ENCODE measurements at regions not wholly inside any gene's neighbourhood (a gene's known extent, or its start where the extent isn't known, plus 50 kb on each side); places are given as distances from the start of the nearest gene placed in this dataset.

GRCh38 chr2:57878866-57879210 is 167.8 kb upstream of the VRK2 start:
- no TSS peak for BruUV-seq (replicated peaks)
- ATAC-seq (no peak), DNase-seq (ENCODE audit: low spot score) (no peak), FAIRE-seq (no peak)
- H3K9me3 ChIP-seq (ENCODE audit: low read length), result no peaks in the 10 kb centered on the region
- no peaks in the 10 kb centered on the region for H3K79me2 ChIP-seq (ENCODE audit: insufficient read depth, low read length)
- WGBS (ENCODE audit: low lambda C conversion rate), result 31% methylated on average over 2 of the region's 2 CpGs
- no peak overlapping the region for H2AFZ ChIP-seq (ENCODE audit: low read length)
- no peak overlapping the region for H3K4me3 ChIP-seq (replicated peaks in 1 of 3; ENCODE audit: insufficient read depth in 1 of 3, low read depth in 2 of 3, low read length in 3 of 3)
- H3K4me1 ChIP-seq (ENCODE audit: insufficient read depth, low read length), result peaks cover 13% of the 10 kb centered on the region
- no peak overlapping the region for H3K9ac ChIP-seq (ENCODE audit: insufficient read depth, low read depth, low read length)
- CTCF ChIA-PET (ENCODE audit: low intra/inter-chr PET ratio, low total read pairs), result no interaction called here
- intact Hi-C loops (cut with micrococcal nuclease; ENCODE audit: unreplicated experiment) (no loop called here), in situ Hi-C loops (cut with HindIII; ENCODE audit: extremely low pct_ligation_motif_present, low pct_unique_long_range_greater_than_20kb) (no loop called here)
- no peaks in the 10 kb centered on the region for H3K36me3 ChIP-seq (replicated peaks in 1 of 2; ENCODE audit: control insufficient read depth in 1 of 2, insufficient read depth in 2 of 2, low read length in 2 of 2)
- POLR2A ChIA-PET, result no interaction called here
- H3K27ac ChIP-seq (ENCODE audit: extremely low read length, insufficient read depth, low read length), result no peak overlapping the region
- TF ChIP-seq, protein P1, sequence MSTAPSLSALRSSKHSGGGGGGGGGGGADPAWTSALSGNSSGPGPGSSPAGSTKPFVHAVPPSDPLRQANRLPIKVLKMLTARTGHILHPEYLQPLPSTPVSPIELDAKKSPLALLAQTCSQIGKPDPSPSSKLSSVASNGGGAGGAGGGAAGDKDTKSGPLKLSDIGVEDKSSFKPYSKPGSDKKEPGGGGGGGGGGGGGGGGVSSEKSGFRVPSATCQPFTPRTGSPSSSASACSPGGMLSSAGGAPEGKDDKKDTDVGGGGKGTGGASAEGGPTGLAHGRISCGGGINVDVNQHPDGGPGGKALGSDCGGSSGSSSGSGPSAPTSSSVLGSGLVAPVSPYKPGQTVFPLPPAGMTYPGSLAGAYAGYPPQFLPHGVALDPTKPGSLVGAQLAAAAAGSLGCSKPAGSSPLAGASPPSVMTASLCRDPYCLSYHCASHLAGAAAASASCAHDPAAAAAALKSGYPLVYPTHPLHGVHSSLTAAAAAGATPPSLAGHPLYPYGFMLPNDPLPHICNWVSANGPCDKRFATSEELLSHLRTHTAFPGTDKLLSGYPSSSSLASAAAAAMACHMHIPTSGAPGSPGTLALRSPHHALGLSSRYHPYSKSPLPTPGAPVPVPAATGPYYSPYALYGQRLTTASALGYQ (CRISPR knock-in tag; IDR thresholded peaks at IDR 0.05), result no peak
- TF ChIP-seq NPAS2 (CRISPR knock-in tag; IDR thresholded peaks at IDR 0.05; ENCODE audit: borderline replicate concordance), result no peak
- TF ChIP-seq BCL6 (CRISPR knock-in tag; IDR thresholded peaks at IDR 0.05), result no peak
- TF ChIP-seq, protein P2, sequence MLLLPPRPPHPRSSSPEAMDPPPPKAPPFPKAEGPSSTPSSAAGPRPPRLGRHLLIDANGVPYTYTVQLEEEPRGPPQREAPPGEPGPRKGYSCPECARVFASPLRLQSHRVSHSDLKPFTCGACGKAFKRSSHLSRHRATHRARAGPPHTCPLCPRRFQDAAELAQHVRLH (CRISPR knock-in tag; IDR thresholded peaks at IDR 0.05; ENCODE audit: borderline replicate concordance, low read depth), result no peak
- TF ChIP-seq, protein P3, sequence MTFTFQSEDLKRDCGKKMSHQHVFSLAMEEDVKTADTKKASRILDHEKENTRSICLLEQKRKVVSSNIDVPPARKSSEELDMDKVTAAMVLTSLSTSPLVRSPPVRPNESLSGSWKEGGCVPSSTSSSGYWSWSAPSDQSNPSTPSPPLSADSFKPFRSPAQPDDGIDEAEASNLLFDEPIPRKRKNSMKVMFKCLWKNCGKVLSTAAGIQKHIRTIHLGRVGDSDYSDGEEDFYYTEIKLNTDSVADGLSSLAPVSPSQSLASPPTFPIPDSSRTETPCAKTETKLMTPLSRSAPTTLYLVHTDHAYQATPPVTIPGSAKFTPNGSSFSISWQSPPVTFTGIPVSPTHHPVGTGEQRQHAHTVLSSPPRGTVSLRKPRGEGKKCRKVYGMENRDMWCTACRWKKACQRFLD (CRISPR knock-in tag; IDR thresholded peaks at IDR 0.05; ENCODE audit: borderline replicate concordance), result no peak
- no peak for TF ChIP-seq TP53 (CRISPR knock-in tag; conservative IDR thresholded peaks at IDR 0.05)
- TF ChIP-seq HNRNPK (IDR thresholded peaks at IDR 0.05; ENCODE audit: low read depth, low read length, poor library complexity, severe bottlenecking), result no peak
- TF ChIP-seq PHF5A (CRISPR knock-in tag; IDR thresholded peaks at IDR 0.05; ENCODE audit: low read depth, unreplicated experiment), result no peak
- no peak for TF ChIP-seq PHB2 (IDR thresholded peaks at IDR 0.05; ENCODE audit: partially characterized antibody)
- TF ChIP-seq, protein P4, sequence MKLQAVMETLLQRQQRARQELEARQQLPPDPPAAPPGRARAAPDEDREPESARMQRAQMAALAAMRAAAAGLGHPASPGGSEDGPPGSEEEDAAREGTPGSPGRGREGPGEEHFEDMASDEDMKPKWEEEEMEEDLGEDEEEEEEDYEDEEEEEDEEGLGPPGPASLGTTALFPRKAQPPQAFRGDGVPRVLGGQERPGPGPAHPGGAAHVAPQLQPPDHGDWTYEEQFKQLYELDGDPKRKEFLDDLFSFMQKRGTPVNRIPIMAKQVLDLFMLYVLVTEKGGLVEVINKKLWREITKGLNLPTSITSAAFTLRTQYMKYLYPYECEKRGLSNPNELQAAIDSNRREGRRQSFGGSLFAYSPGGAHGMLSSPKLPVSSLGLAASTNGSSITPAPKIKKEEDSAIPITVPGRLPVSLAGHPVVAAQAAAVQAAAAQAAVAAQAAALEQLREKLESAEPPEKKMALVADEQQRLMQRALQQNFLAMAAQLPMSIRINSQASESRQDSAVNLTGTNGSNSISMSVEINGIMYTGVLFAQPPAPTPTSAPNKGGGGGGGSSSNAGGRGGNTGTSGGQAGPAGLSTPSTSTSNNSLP (IDR thresholded peaks at IDR 0.05; ENCODE audit: low read depth, low read length), result no peak
- TF ChIP-seq SOX13 (IDR thresholded peaks at IDR 0.05), result no peak
- no peak for TF ChIP-seq SOX13 (CRISPR knock-in tag; conservative IDR thresholded peaks at IDR 0.05 in 1 of 2, IDR thresholded peaks at IDR 0.05 in 1 of 2)
- TF ChIP-seq KLF6 (CRISPR knock-in tag; IDR thresholded peaks at IDR 0.05), result no peak
- TF ChIP-seq TAF15 (IDR thresholded peaks at IDR 0.05; ENCODE audit: low read depth, low read length, poor library complexity, severe bottlenecking), result no peak
- no peak for TF ChIP-seq ZNF510 (CRISPR knock-in tag; IDR thresholded peaks at IDR 0.05; ENCODE audit: low read depth)
- no peak for TF ChIP-seq CCDC6 (CRISPR knock-in tag; IDR thresholded peaks at IDR 0.05)
- TF ChIP-seq ZNF430 (CRISPR knock-in tag; IDR thresholded peaks at IDR 0.05), result no peak
- no peak for TF ChIP-seq SIN3B (IDR thresholded peaks at IDR 0.05; ENCODE audit: low read length)
- TF ChIP-seq ARID2 (CRISPR knock-in tag; IDR thresholded peaks at IDR 0.05; ENCODE audit: borderline replicate concordance), result no peak
- no peak for TF ChIP-seq ZNF24 (IDR thresholded peaks at IDR 0.05)
- H3K27me3 ChIP-seq (ENCODE audit: control insufficient read depth in 1 of 2, insufficient read depth in 2 of 2, low read length in 2 of 2), result no peaks in the 10 kb centered on the region
- H4K20me1 ChIP-seq (ENCODE audit: insufficient read depth, low read length), result no peaks in the 10 kb centered on the region
- no peak overlapping the region for H3K4me2 ChIP-seq (ENCODE audit: low read depth, low read length)
